SU-DHL-6 (cell line): ENCODE measurements at regions not wholly inside any gene's neighbourhood (a gene's known extent, or its start where the extent isn't known, plus 50 kb on each side); places are given as distances from the start of the nearest gene placed in this dataset.

Experiments used
- H2AFZ ChIP-seq: fragments of 200-600 bp; sonication (generic); 2 replicates; pipeline ENCODE4 v1.6.1; 2014; ENCODE audit warnings: low read depth, mild to moderate bottlenecking, moderate library complexity, mixed read lengths, antibody characterized with exemption, low read length; ENCODE audit not compliant: severe bottlenecking
- H3F3A ChIP-seq: fragments of 200-600 bp; shearing (Covaris generic); 2 replicates; pipeline ENCODE4 v1.6.0; 2016; ENCODE audit warnings: antibody characterized with exemption, mild to moderate bottlenecking; ENCODE audit not compliant: insufficient read depth
- H3K27ac ChIP-seq: fragments of 200-600 bp; sonication (generic); 2 replicates; pipeline ENCODE4 v1.5.1; 2016; ENCODE audit warnings: low read depth, mild to moderate bottlenecking, low read length, moderate library complexity, mixed read lengths
- H3K27me3 ChIP-seq: fragments of 200-600 bp; sonication (generic), shearing (Covaris generic); 2 replicates; pipeline ENCODE4 v1.6.0; 2014; ENCODE audit warnings: mild to moderate bottlenecking, low read length
- H3K36me3 ChIP-seq: fragments of 200-600 bp; sonication (generic); 2 replicates; pipeline ENCODE4 v1.6.1; 2014; ENCODE audit warnings: mild to moderate bottlenecking, low read length, mixed read lengths
- H3K4me2 ChIP-seq: fragments of 300-600, 200-600 bp; shearing (Covaris generic), sonication (generic); 2 replicates; pipeline ENCODE4 v1.6.0; 2014; ENCODE audit warnings: low read length, low read depth, mild to moderate bottlenecking; ENCODE audit not compliant: poor library complexity, severe bottlenecking
- H3K4me3 ChIP-seq: fragments of 200-600 bp; sonication (generic); 2 replicates; pipeline ENCODE4 v1.5.1; 2014; ENCODE audit warnings: antibody characterized with exemption, low read length, mild to moderate bottlenecking, mixed read lengths; ENCODE audit not compliant: insufficient read depth, poor library complexity, severe bottlenecking
- H3K79me2 ChIP-seq: fragments of 200-600 bp; sonication (generic); 2 replicates; pipeline ENCODE4 v1.6.1; 2014; ENCODE audit warnings: mild to moderate bottlenecking, low read length, moderate library complexity; ENCODE audit not compliant: insufficient read depth
- H3K9ac ChIP-seq: fragments of 200-600 bp; sonication (generic); 2 replicates; pipeline ENCODE4 v1.7.0; 2014; ENCODE audit warnings: mild to moderate bottlenecking, low read length
- H3K9me2 ChIP-seq: fragments of 200-600 bp; sonication (generic); replicated peaks from 2 replicates; pipeline ENCODE4 v1.6.1; 2014; ENCODE audit warnings: low read length; ENCODE audit not compliant: insufficient read depth
- H3K9me3 ChIP-seq: fragments of 200-600 bp; sonication (generic); 2 replicates; pipeline ENCODE4 v1.6.1; 2014; ENCODE audit warnings: low read length, mixed read lengths; ENCODE audit not compliant: insufficient read depth
- H4K20me1 ChIP-seq: fragments of 200-600 bp; sonication (generic); 2 replicates; pipeline ENCODE4 v1.6.1; 2014; ENCODE audit warnings: low read depth, mild to moderate bottlenecking, antibody characterized with exemption, low read length, moderate library complexity, mixed read lengths
- EZH2phosphoT487 ChIP-seq: fragments of 200-600 bp; sonication (generic), shearing (Covaris generic); conservative IDR thresholded peaks from 2 replicates; pipeline ENCODE4 v1.6.1; 2018; ENCODE audit warnings: mild to moderate bottlenecking, antibody characterized with exemption, low read length, moderate library complexity, mixed read lengths
- TF ChIP-seq, protein P1 (sequence below): fragments of 200-600 bp; sonication (generic); IDR thresholded peaks from one replicate; pipeline ENCODE4 v1.5.1; 2017; ENCODE audit warnings: antibody characterized with exemption, mild to moderate bottlenecking, low read length, moderate library complexity; ENCODE audit not compliant: insufficient read depth, poor library complexity, severe bottlenecking

DNA sequence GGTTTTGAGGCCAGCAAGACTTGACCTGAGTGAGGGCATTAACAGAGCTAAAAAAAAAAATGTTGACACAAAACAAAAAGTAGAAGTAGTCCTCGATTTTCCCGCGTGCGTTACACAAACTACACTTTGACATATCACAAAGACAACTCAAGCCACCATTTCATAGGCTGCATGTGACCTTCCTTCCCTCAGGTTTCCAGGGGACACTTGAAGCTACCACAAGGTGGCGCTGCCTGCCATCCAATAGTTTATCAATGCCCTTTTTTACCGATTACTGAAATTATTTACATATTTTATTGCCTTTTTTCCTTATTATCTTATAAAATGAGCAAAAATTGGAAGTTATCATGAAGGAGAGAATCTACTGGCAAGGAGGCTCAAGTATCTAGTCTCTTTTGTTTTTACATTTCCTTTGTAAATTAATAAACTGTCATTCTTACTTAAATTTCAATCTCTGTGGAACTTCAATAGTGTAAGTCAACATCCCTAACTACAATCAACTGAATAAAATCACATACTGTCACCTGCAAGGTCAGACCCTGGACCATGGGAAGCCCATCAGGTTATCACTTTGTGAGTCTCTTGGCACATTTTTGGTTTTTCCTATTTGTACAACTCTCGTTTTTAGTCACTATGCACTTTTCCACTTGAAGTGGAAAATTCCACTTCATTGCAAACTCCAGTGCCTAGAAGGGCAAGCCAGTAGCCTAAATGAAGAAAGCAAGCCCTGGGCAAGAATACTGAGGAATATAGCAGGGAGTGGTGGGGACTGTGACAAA lies 84.6 kb upstream of the CPSF6 start:
- no peaks in the 10 kb centered on the region for H3K9me2 ChIP-seq
- no peak overlapping the region for H3K4me3 ChIP-seq
- no peak overlapping the region for H3K9ac ChIP-seq
- H3K36me3 ChIP-seq, result no peaks in the 10 kb centered on the region
- H2AFZ ChIP-seq, result peak overlapping the region; percentile 69
- TF ChIP-seq EZH2phosphoT487, result no peak
- TF ChIP-seq, protein P1, sequence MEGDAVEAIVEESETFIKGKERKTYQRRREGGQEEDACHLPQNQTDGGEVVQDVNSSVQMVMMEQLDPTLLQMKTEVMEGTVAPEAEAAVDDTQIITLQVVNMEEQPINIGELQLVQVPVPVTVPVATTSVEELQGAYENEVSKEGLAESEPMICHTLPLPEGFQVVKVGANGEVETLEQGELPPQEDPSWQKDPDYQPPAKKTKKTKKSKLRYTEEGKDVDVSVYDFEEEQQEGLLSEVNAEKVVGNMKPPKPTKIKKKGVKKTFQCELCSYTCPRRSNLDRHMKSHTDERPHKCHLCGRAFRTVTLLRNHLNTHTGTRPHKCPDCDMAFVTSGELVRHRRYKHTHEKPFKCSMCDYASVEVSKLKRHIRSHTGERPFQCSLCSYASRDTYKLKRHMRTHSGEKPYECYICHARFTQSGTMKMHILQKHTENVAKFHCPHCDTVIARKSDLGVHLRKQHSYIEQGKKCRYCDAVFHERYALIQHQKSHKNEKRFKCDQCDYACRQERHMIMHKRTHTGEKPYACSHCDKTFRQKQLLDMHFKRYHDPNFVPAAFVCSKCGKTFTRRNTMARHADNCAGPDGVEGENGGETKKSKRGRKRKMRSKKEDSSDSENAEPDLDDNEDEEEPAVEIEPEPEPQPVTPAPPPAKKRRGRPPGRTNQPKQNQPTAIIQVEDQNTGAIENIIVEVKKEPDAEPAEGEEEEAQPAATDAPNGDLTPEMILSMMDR, result peak; percentile 92
- H3K4me2 ChIP-seq, result no peak overlapping the region
- no peak overlapping the region for H3K27ac ChIP-seq
- H4K20me1 ChIP-seq, result no peaks in the 10 kb centered on the region
- no peaks in the 10 kb centered on the region for H3F3A ChIP-seq
- no peaks in the 10 kb centered on the region for H3K9me3 ChIP-seq
- H3K27me3 ChIP-seq, result no peaks in the 10 kb centered on the region
- no peaks in the 10 kb centered on the region for H3K79me2 ChIP-seq

DNA sequence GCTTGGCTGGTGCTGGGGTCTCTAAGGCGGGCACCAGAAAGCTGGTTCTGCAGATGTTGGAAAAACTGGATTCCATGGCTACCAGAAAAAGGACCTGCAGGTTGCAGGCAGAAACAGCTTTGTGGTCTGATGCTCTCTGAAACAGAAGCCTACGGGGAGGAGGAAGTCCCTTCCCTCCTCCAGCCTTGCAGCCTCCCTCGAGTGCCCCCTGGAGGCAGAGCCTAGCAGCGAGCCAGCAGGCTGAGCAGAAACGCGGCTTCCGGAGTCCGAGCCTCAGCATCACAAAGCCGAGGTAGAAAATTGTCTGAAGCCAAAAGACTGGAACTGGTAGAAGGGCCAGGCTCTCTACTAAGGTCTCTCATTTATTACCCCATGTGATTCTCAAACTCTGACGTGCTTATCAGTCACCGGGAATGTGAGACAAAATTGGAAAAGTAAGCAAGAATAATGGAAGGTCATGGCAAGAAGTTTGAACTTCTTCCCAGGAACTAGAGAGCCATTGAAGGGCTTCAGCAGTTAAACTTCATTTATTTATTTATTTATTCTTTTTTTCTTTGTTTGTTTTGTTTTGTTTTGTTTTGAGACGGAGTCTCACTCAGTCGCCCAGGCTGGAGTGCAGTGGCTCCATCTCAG lies 82.2 kb upstream of the CPSF6 start:
- TF ChIP-seq, protein P1, result peak; percentile 96
- no peak for TF ChIP-seq EZH2phosphoT487
- Histone ChIP-seq H3K79me2 (no peaks in the 10 kb centered on the region), H4K20me1 (no peaks in the 10 kb centered on the region), H3K4me2 (peak overlapping the region; percentile 49), H3K9me3 (no peaks in the 10 kb centered on the region), H3K4me3 (no peak overlapping the region), H3K9ac (no peak overlapping the region), H2AFZ (peak overlapping the region; percentile 75), H3K9me2 (no peaks in the 10 kb centered on the region), H3K36me3 (no peaks in the 10 kb centered on the region), H3K27me3 (no peaks in the 10 kb centered on the region), H3F3A (no peaks in the 10 kb centered on the region), H3K27ac (no peak overlapping the region)

DNA sequence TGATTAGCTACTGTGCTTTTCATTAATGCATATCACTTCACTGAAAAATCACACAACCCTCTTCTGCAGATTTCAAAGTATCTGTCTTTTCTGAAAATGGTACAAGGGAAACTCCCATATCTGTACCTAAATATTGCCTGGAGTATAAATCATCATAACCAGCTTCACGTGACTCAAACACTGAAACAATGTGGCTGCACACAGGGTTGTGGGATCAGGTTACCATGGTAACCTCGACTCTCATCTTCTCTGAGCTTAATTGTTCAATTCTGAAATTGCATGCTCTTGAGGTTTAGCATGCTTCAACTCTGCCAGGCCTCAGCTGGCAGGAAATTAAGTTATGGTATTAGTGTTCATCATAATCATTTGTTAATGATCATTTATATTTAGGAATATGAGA lies 77.5 kb upstream of the CPSF6 start:
- Histone ChIP-seq H3K9me2 (no peaks in the 10 kb centered on the region), H3K36me3 (no peaks in the 10 kb centered on the region), H3K9ac (no peak overlapping the region), H2AFZ (no peak overlapping the region), H3K27me3 (no peaks in the 10 kb centered on the region), H3K27ac (no peak overlapping the region), H3K4me2 (no peak overlapping the region), H4K20me1 (no peaks in the 10 kb centered on the region), H3F3A (no peaks in the 10 kb centered on the region), H3K79me2 (no peaks in the 10 kb centered on the region), H3K9me3 (no peaks in the 10 kb centered on the region), H3K4me3 (no peak overlapping the region)
- TF ChIP-seq EZH2phosphoT487, result no peak
- TF ChIP-seq, protein P1, result no peak
